SH-SY5Y (cell line): ENCODE measurements at regions not wholly inside any gene's neighbourhood (a gene's known extent, or its start where the extent isn't known, plus 50 kb on each side); places are given as distances from the start of the nearest gene placed in this dataset.

ENCODE experiments used
- GATA2 ChIP-seq: IDR thresholded peaks from 2 replicates; pipeline ENCODE4 v1.6.1; 2011; ENCODE audit warnings: mild to moderate bottlenecking, low read depth, low read length
- GATA3 ChIP-seq: IDR thresholded peaks from 2 replicates; pipeline ENCODE4 v1.6.1; 2011; ENCODE audit warnings: low read depth, mild to moderate bottlenecking, low read length, moderate library complexity

DNA sequence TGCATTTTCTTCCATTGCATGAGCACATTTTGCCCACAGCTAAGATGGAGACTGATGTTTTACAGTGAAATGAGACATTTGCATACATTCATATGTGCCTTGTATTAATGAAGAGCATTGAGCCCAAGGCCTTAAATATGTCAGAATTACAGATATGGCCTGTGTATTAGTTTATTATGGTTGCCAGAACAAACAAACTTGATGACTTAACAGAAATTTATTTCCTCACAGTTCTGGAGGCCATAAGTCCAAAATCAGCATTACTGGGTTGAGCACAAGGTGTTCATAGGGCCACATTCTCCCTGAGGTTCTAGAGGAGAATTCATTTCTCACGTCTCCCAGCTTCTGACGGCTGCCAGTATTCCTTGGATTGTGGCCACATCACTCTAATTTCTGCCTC lies 302.6 kb upstream of the TGFBR2 start:
- TF ChIP-seq GATA2 (no peak), GATA3 (no peak)
